ENCODE measurements at regions not wholly inside any gene's neighbourhood (a gene's known extent, or its start where the extent isn't known, plus 50 kb on each side); places are given as distances from the start of the nearest gene placed in this dataset.
"Not testable (repeated sequence)": the region's sequence is repeated elsewhere in the genome, so short reads cannot be mapped to it uniquely, and the experiment has no call there.

DNA sequence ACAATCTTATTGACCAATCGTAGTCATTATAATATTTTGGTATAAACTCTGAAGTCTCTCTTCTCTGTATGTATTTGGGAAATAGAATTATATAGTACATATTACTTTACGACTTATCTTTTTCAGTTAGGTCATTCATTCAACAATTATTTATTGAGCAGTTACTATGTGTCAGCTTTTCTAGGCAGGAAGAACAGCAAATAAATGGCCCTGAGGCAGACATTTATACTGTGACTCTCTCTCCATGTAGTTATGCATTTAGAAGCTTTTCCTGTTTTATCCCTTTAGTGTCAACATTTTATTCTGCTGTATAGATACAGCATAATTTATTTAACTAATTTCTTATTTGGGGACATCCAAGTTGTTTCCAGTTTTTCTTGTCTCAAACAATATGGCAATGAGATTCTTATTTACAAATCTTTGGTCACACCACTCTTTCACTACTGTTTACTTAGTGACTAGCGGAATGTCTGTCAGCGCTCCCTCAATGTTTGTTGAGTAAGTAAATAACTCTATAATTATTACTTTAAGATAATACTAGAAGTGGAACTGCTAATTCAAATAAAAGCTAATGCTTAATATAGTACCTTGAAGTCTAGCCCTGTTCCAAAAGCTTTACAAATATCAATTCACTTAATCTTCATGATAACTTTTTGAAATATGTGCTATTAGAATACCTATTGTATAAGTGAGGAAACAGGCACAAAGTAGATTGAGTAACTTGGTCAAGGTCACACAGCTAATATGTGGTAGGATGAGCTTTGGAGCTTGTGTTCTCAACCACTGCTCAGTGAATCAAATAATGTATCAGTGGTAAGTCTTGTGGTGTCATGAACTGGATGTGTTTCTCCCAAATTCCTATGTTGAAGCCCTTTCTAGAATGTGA, 465.6 kb downstream of the SIPA1L2 start:
- no peak for DNase-seq (ENCODE audit: low spot score)

- no peak for DNase-seq (ENCODE audit: low spot score)
Measured at GRCh38 chr1:232163533-232163932, 466.4 kb downstream of the SIPA1L2 start.

DNA sequence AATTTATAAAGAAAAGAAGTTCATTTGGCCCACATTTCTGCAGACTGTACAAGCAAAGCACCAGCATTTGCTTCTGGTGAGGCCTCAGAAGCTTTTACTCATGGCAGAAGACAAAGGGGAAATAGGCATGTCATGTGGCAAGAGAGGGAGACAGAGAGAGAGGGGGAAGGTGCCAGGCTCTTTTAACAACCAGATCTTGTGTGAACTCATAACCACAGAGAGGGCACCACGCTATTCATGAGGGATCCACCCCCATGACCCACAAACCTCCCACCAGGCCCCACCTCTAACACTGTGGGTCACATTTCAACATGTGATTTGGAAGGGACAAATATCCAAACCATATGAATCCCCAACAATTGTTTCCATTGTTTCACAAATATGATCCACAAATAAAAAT, 467.9 kb downstream of the SIPA1L2 start:
- DNase-seq (ENCODE audit: low spot score): no peak

GRCh38 chr1:232158558-232158957, 471.4 kb downstream of the SIPA1L2 start:
- not testable (repeated sequence) for DNase-seq (ENCODE audit: low spot score)

DNA sequence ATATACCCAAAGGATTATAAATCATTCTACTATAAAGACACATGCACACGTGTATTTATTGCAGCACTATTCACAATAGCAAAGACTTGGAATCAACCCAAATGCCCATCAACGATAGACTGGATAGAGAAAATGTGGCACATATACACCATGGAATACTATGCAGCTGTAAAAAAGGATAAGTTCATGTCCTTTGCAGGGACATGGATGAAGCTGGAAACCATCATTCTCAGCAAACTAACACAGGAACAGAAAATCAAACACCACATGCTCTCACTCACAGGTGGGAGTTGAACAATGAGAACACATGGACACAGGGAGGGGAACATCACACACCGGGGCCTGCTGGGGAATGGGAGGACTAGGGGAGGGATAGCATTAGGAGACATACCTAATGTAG, 473.9 kb downstream of the SIPA1L2 start:
- not testable (repeated sequence) for DNase-seq (ENCODE audit: low spot score)

- no peak for DNase-seq (ENCODE audit: low spot score)
Measured at GRCh38 chr1:232153652-232154051, 476.3 kb downstream of the SIPA1L2 start.

GRCh38 chr1:232150770-232151548, 479.0 kb downstream of the SIPA1L2 start:
- no peak for DNase-seq (ENCODE audit: low spot score)

- DNase-seq (ENCODE audit: low spot score): peak; percentile 34
Measured at GRCh38 chr1:232149287-232150201, 480.4 kb downstream of the SIPA1L2 start.

DNA sequence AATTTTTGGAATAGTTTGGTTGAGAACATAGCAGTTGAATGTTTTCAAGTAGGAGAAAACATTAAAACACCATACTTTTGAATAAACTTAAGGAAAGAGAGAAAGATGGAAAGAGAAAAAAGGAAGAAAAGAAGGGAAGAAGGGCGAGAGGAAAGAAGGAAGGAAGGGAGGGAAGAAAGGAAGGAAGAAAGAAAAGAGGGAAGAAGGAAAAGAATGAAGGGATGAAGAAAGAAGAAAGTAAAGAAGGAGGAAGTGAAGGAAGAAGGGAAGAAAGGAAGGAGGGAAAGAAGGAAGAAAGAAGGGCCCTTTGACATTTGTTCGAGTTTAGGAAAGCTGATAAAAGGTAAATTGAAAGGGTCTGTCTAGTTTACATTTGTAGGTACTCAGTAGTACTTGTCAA, 482.7 kb downstream of the SIPA1L2 start:
- no peak for DNase-seq (ENCODE audit: low spot score)

GRCh38 chr1:232146514-232146913, 483.4 kb downstream of the SIPA1L2 start:
- no peak for DNase-seq (ENCODE audit: low spot score)

GRCh38 chr1:232145768-232146167, 484.2 kb downstream of the SIPA1L2 start:
- no peak for DNase-seq (ENCODE audit: low spot score)

- DNase-seq (ENCODE audit: low spot score): no peak
Measured at GRCh38 chr1:232144696-232145230, 485.2 kb downstream of the SIPA1L2 start.

DNA sequence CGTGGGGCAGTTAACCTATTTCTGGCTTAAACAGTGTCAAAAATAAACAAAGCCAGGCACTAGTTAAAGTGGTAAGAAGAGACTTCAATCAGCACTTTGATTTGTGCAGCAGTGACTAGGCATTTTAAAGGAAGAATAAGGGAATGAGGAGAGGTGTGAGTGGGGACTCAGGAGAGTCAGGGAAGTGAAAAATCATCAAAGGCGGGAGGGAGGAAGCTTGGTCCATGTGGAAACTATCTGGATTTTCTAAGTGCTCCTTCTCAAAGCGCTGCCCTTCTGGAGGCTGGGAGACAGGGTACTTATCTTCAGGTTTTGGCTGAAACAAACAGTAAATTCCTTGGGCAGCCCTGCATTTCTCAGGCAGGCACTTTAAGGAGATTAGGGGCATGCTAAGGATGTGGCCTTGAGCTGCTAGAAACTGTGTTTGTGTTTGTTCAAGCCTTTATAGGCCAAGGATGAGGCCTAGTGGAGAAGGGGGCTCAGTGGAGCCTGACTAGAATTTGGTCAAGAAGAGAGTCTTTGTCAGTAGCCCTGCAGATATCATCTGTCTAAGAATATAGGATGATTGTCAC, 486.5 kb downstream of the SIPA1L2 start:
- no peak for DNase-seq (ENCODE audit: low spot score)

GRCh38 chr1:232142403-232143314, 487.3 kb downstream of the SIPA1L2 start:
- peak; percentile 80 for DNase-seq (ENCODE audit: low spot score)

DNA sequence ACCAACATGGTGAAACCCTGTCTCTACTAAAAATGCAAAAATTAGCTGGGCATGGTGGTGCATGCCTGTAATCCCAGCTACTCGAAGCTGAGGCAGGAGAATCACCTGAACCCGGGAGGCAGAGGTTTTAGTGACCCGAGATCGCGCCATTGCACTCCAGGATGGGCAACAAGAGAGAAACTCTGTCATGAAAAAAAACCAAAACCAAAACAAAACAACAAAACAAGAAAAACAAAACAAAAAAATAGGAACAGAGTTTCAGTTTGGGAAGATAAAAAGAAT, 488.8 kb downstream of the SIPA1L2 start:
- not testable (repeated sequence) for DNase-seq (ENCODE audit: low spot score)

GRCh38 chr1:232140419-232141166, 489.3 kb downstream of the SIPA1L2 start:
- no peak for DNase-seq (ENCODE audit: low spot score)

GRCh38 chr1:232139444-232139843, 490.5 kb downstream of the SIPA1L2 start:
- DNase-seq (ENCODE audit: low spot score): no peak

DNA sequence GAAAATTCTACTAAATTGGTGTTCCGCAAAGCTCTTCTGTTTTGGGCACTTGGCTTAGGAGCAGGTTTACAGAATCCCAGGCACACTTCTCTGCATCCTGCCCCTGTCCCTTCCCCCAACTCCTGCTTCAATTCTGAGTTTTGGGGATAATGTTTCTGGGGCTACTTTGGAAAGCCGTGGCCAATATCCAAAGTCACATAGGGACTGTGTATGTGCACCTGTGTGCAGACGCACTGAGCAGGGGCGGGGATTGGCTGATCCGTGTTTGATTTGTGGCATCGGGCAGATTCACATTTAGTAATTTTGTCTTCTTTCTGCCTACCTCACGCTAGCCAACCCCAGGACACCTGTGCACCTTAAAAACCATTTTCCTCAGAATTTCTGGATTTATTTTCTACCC, 491.9 kb downstream of the SIPA1L2 start:
- DNase-seq (ENCODE audit: low spot score): no peak

- DNase-seq (ENCODE audit: low spot score): no peak
Measured at GRCh38 chr1:232137066-232137465, 492.9 kb downstream of the SIPA1L2 start.

- DNase-seq (ENCODE audit: low spot score): no peak
Measured at GRCh38 chr1:232136136-232136535, 493.8 kb downstream of the SIPA1L2 start.

All from AG08395 (cell line).